ENCODE measurements at regions not wholly inside any gene's neighbourhood (a gene's known extent, or its start where the extent isn't known, plus 50 kb on each side); places are given as distances from the start of the nearest gene placed in this dataset.

DNA sequence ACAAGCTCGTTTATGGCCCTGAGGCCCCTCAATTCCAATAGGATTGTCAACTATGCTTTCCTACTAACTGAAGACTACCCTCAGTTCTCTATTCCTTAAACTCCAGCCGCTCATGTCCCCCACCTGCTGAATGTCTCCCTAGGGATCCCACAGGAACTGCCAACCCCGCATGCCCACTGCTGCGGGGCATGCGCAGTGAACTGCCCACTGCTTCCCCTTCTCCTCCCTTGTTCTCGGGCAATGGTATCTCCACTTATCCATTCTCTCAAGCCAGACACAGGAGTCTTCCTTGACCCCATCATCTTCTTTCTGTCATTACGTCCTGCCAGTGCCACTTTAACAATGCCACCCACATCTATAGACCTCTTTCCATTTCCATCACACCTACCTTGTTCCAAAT is 90.0 kb downstream of the FGF18 start:
- H3K36me3 ChIP-seq = no peaks in the 10 kb centered on the region
- H3K9me3 ChIP-seq = no peaks in the 10 kb centered on the region
- H3K27me3 ChIP-seq = no peaks in the 10 kb centered on the region
- 93 to 98% methylated on average over 7 of the region's 7 CpGs for WGBS, 2 donors
- H3K27ac ChIP-seq = no peak overlapping the region
- ATAC-seq (ENCODE audit: low FRiP score in 2 of 2) (no peak), DNase-seq (no peak)
- TF ChIP-seq POLR2A (IDR thresholded peaks at IDR 0.05) (no peak), POLR2AphosphoS5 (IDR thresholded peaks at IDR 0.05) (no peak), EP300 (IDR thresholded peaks at IDR 0.05) (no peak)
- TF ChIP-seq, protein P1, sequence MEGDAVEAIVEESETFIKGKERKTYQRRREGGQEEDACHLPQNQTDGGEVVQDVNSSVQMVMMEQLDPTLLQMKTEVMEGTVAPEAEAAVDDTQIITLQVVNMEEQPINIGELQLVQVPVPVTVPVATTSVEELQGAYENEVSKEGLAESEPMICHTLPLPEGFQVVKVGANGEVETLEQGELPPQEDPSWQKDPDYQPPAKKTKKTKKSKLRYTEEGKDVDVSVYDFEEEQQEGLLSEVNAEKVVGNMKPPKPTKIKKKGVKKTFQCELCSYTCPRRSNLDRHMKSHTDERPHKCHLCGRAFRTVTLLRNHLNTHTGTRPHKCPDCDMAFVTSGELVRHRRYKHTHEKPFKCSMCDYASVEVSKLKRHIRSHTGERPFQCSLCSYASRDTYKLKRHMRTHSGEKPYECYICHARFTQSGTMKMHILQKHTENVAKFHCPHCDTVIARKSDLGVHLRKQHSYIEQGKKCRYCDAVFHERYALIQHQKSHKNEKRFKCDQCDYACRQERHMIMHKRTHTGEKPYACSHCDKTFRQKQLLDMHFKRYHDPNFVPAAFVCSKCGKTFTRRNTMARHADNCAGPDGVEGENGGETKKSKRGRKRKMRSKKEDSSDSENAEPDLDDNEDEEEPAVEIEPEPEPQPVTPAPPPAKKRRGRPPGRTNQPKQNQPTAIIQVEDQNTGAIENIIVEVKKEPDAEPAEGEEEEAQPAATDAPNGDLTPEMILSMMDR (IDR thresholded peaks at IDR 0.05) = no peak
- H3K4me1 ChIP-seq = no peaks in the 10 kb centered on the region
- no peak overlapping the region for H3K4me3 ChIP-seq

DNA sequence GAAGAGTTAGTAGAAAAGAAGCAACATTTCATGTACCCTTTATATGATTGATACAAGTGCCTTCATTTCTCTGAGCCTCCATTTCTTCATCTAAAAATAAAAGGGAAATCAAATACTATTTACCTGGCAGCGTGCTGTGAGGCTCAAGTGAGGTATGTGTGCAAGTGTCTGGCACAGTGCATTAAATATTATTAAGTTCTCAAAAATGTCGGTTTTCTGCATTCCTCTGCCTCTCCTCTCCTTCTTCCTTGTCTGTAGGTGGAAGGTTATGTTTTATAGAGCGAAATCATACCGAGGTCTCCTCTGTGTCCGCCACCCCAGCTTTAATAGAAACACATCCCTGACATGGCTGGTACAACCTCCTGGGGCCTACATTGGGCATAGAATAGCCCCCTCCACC is 93.0 kb downstream of the FGF18 start:
- Histone ChIP-seq H3K4me1 (no peaks in the 10 kb centered on the region), H3K4me3 (no peak overlapping the region), H3K27me3 (no peaks in the 10 kb centered on the region), H3K27ac (no peak overlapping the region), H3K36me3 (no peaks in the 10 kb centered on the region), H3K9me3 (no peaks in the 10 kb centered on the region)
- 68 to 83% methylated on average over 5 of the region's 5 CpGs for WGBS, 2 donors
- TF ChIP-seq POLR2A (IDR thresholded peaks at IDR 0.05) = no peak
- TF ChIP-seq, protein P1 (IDR thresholded peaks at IDR 0.05) = no peak
- no peak for TF ChIP-seq EP300 (IDR thresholded peaks at IDR 0.05)
- TF ChIP-seq POLR2AphosphoS5 (IDR thresholded peaks at IDR 0.05) = no peak
- DNase-seq (no peak), ATAC-seq (ENCODE audit: low FRiP score in 2 of 2) (no peak)

DNA sequence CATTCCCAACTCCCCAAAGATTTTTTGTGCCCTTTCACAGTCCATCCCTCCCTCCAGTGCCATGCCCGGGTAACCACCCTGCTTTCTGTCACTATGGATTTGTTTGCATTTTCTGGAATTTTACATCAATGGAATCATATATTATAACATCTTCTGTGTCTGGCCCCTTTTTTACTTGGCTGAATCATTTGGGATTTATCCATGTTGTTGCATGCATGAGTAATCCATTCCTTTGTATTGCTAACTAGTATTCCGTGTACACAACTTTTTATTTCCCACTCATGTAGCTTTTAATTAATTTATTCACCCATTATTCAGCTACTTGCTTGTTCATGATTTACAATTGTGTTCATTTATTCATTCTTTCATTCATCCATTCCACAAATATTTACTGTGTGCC is 94.1 kb downstream of the FGF18 start:
- ATAC-seq (ENCODE audit: low FRiP score in 2 of 2) = no peak
- H3K9me3 ChIP-seq = no peaks in the 10 kb centered on the region
- H3K27me3 ChIP-seq = no peaks in the 10 kb centered on the region
- no peaks in the 10 kb centered on the region for H3K36me3 ChIP-seq
- H3K4me3 ChIP-seq = no peak overlapping the region
- no peak for TF ChIP-seq POLR2A (IDR thresholded peaks at IDR 0.05)
- no peak for DNase-seq
- no peak overlapping the region for H3K27ac ChIP-seq
- H3K4me1 ChIP-seq = no peaks in the 10 kb centered on the region
- WGBS, 2 donors = 86 to 93% methylated on average over 2 of the region's 2 CpGs

DNA sequence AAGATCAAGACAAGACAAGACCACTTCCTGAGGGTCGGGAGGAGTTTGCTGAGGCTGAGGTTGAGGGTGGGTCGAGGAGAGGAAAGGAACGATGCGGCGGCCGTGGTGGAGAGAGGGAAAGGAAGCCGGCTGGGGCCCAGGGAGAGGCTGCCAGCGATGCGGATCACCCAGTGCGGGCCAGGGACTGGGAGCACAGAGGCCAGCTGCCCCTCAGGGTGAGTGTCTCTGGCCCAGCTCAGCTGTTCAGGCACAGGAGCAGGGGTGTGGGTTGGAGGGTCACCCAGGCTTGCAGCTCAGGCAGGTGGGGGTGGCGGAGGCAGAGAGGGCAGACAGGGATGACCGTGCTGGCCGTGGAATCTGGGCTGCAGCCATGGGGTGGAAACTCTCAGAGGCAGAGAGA is 99.5 kb downstream of the FGF18 start:
- TF ChIP-seq EP300 (IDR thresholded peaks at IDR 0.05) (no peak), POLR2AphosphoS5 (IDR thresholded peaks at IDR 0.05) (no peak), POLR2A (IDR thresholded peaks at IDR 0.05) (no peak)
- TF ChIP-seq, protein P1 (IDR thresholded peaks at IDR 0.05) = no peak
- 90 to 91% methylated on average over 13 of the region's 13 CpGs for WGBS, 2 donors
- Histone ChIP-seq H3K4me1 (peaks cover 6 to 10% (median 8%) of the 10 kb centered on the region in 4 donors), H3K9me3 (no peaks in the 10 kb centered on the region), H3K4me3 (no peak overlapping the region), H3K27me3 (no peaks in the 10 kb centered on the region), H3K36me3 (no peaks in the 10 kb centered on the region), H3K27ac (no peak overlapping the region)
- DNase-seq (peak in 1 of 2 donors; percentile 65), ATAC-seq (ENCODE audit: low FRiP score in 2 of 2) (no peak)

DNA sequence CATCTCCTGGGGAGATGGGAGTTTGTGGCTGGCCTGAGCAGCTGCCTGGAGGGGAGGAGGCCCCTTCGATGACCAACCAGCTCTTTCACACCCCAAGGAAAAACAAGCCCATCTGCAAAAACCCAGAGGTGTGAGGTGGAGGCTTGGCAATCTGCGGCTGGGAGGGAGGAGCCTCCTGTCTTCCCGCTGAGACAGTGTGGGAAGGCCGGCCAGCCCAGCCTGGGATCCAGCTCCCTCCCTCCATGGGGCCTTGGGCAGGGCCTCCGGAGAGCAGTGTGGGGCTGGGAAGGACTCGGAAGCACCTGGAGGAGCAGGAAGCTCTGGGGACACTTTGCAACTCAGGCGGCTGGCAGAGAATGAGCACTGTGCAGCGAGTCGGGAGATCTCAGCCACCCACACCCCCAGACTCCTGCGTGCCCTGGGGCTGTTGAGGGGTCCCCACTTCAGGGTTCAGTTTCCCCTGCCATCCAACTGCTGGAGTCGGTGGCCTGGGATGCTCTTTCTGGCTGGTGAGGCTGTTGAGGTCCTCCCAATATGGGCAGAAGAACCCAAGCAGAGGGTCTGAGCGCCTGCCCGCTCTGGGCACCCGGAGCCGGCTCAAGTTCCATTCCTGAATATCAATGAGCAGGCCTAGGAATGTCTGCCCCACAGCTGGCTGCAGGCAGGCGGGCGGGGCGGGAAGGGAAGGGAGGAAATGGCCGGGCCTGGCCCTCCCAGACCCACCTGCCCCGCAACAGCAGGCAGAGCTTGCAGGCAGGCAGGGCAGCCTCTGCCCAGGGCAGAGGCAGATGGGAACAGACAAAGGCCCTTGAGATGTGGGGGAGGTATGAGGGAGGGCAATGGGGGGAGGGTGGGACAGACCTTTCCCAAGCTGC is 101.1 kb downstream of the FGF18 start:
- ATAC-seq (ENCODE audit: low FRiP score in 2 of 2) = peak; percentile 44 to 54

More for the DNA sequence above, 101.1 kb downstream of the FGF18 start:
- H3K4me1 ChIP-seq = peaks cover 6 to 10% (median 8%) of the 10 kb centered on the region in 4 donors
- H3K4me3 ChIP-seq = no peak overlapping the region
- 54 to 66% methylated on average over 12 to 13 of the region's 20 CpGs for WGBS, 2 donors
- H3K9me3 ChIP-seq = no peaks in the 10 kb centered on the region
- TF ChIP-seq POLR2AphosphoS5 (IDR thresholded peaks at IDR 0.05) (no peak), EP300 (IDR thresholded peaks at IDR 0.05) (no peak), POLR2A (IDR thresholded peaks at IDR 0.05) (no peak)
- TF ChIP-seq, protein P1 (IDR thresholded peaks at IDR 0.05) = no peak
- H3K27me3 ChIP-seq = no peaks in the 10 kb centered on the region
- peak in 1 of 2 donors; percentile 74 for DNase-seq
- H3K27ac ChIP-seq = peak overlapping the region in 2 of 4 donors; percentile 4 to 27
- H3K36me3 ChIP-seq = no peaks in the 10 kb centered on the region
